Bronchial epithelial cell (primary cell): ENCODE measurements at regions not wholly inside any gene's neighbourhood (a gene's known extent, or its start where the extent isn't known, plus 50 kb on each side); places are given as distances from the start of the nearest gene placed in this dataset.

ENCODE experiments used
- DNase-seq: peaks from one replicate; pipeline ENCODE4 v3.0.0-alpha.2; 2010; ENCODE audit warnings: low read depth
- FAIRE-seq: peaks from 2 replicates; lab custom pipeline; 2011; peaks lifted over from hg19 to GRCh38; lab: Jason Lieb, UNC
- H3K27me3 ChIP-seq: 2 replicates; pipeline ENCODE4 v1.5.1; 2011; ENCODE audit warnings: low read length; ENCODE audit not compliant: control insufficient read depth, insufficient read depth
- H3K36me3 ChIP-seq: 2 replicates; pipeline ENCODE4 v1.5.1; 2011; ENCODE audit warnings: low read length; ENCODE audit not compliant: control insufficient read depth, insufficient read depth
- H3K4me3 ChIP-seq: 2 replicates; pipeline ENCODE4 v1.5.1; 2011; ENCODE audit warnings: mild to moderate bottlenecking, low read depth, low read length, control low read depth
- TF ChIP-seq, protein P1 (sequence below): IDR thresholded peaks from 2 replicates; pipeline ENCODE4 v1.5.1; 2011; ENCODE audit warnings: mild to moderate bottlenecking, moderate library complexity, low read length, control low read depth, inconsistent platforms; ENCODE audit not compliant: insufficient read depth, severe bottlenecking

DNA sequence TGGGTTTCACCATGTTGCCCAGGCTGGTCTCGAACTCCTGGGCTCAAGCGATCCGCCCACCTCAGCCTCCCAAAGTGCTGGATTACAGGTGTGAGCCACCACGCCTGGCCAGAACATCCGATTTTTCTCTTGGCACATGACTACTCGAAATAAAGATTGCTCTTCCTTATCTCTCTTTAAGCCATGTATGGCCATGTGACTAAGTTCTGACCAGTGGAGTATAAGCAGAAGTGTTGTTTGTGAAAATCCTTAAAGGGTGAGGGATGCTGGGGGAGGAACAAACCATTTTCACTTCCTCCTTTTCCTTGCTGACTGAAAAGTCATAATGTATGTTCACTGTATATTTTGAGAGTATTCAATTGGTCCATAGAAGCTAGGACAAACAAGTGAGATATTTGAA is 50.7 kb upstream of the ATF7IP start:
- FAIRE-seq (no peak), DNase-seq (no peak)
- no peaks in the 10 kb centered on the region for H3K27me3 ChIP-seq
- no peaks in the 10 kb centered on the region for H3K36me3 ChIP-seq
- TF ChIP-seq, protein P1, sequence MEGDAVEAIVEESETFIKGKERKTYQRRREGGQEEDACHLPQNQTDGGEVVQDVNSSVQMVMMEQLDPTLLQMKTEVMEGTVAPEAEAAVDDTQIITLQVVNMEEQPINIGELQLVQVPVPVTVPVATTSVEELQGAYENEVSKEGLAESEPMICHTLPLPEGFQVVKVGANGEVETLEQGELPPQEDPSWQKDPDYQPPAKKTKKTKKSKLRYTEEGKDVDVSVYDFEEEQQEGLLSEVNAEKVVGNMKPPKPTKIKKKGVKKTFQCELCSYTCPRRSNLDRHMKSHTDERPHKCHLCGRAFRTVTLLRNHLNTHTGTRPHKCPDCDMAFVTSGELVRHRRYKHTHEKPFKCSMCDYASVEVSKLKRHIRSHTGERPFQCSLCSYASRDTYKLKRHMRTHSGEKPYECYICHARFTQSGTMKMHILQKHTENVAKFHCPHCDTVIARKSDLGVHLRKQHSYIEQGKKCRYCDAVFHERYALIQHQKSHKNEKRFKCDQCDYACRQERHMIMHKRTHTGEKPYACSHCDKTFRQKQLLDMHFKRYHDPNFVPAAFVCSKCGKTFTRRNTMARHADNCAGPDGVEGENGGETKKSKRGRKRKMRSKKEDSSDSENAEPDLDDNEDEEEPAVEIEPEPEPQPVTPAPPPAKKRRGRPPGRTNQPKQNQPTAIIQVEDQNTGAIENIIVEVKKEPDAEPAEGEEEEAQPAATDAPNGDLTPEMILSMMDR: no peak
- no peak overlapping the region for H3K4me3 ChIP-seq

DNA sequence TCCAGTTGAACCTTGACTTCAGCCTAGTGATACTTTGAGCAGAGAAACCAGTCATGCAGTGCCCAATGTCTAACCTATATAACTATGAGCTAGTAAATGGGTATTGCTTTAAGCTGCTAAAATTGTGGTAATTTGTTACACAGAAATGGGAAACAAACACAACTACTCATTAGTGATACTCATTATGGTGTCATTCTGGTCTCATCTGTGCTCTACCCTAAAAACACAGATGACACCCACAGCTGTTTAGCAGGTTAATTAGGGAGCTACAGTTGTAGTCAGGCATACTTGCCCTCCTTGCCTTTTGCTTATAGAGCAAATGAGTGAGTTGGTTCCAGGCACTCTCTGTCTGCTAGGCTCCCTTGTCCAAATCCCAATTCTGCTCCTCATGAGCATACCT is 50.0 kb upstream of the ATF7IP start:
- no peak overlapping the region for H3K4me3 ChIP-seq
- FAIRE-seq (no peak), DNase-seq (no peak)
- no peaks in the 10 kb centered on the region for H3K27me3 ChIP-seq
- TF ChIP-seq, protein P1: no peak
- H3K36me3 ChIP-seq: no peaks in the 10 kb centered on the region
